Right lobe of liver (tissue), 6 donors: ENCODE measurements at regions not wholly inside any gene's neighbourhood (a gene's known extent, or its start where the extent isn't known, plus 50 kb on each side); places are given as distances from the start of the nearest gene placed in this dataset.

Experiments used
- ATAC-seq, 4 donors: fragments of 200-7000 bp; cut with Tn5 transposase; one replicate each; pipeline ENCODE4 v1.9.1; 2020; ENCODE audit warnings: mild to moderate bottlenecking in 4 of 4, moderate library complexity in 4 of 4
- DNase-seq, 3 donors: peaks; one replicate each; pipeline ENCODE4 v3.0.0-alpha.2; 2020
- H3K27ac ChIP-seq, 3 donors: fragments of 200-600 bp; one replicate each; pipeline ENCODE4 v1.8.0; 2022
- H3K27me3 ChIP-seq, 2 donors: fragments of 200-600 bp; one replicate each; pipeline ENCODE4 v1.8.0; 2022
- H3K36me3 ChIP-seq, 4 donors: fragments of 200-600 bp; sonication (generic) in 1 of 4; one replicate each; pipeline versions ENCODE4 v1.5.1 to v1.8.0; 2017 to 2022; ENCODE audit warnings: control low read depth in 1 of 4
- H3K4me1 ChIP-seq, 4 donors: fragments of 200-600 bp; sonication (generic) in 1 of 4; one replicate each; pipeline versions ENCODE4 v1.5.1 to v1.8.0; 2017 to 2022; ENCODE audit warnings: control low read depth in 1 of 4
- H3K4me3 ChIP-seq, 3 donors: fragments of 200-600 bp; one replicate each; pipeline ENCODE4 v1.8.0; 2022
- H3K9me3 ChIP-seq, 4 donors: fragments of 200-600 bp; sonication (generic) in 1 of 4; one replicate each; pipeline versions ENCODE4 v1.5.1 to v1.8.0; 2017 to 2022; ENCODE audit warnings: control low read depth in 1 of 4
- CTCF ChIP-seq, 4 donors: fragments of 200-600 bp in 3 of 4; fragments of 450-650 bp in 1 of 4; IDR thresholded peaks; one replicate each; pipeline versions ENCODE4 v1.5.1 to v1.8.0; 2016 to 2022; ENCODE audit warnings: antibody characterized with exemption in 4 of 4, mild to moderate bottlenecking in 2 of 4
- POLR2A ChIP-seq: fragments of 450-650 bp; IDR thresholded peaks from one replicate; pipeline ENCODE4 v1.6.1; 2017; ENCODE audit warnings: antibody characterized with exemption, mild to moderate bottlenecking
- WGBS: methylation state at CpG from one replicate; pipeline ENCODE4 v1.1.6; 2018; ENCODE audit warnings: low coverage, low lambda C conversion rate; ENCODE audit not compliant: insufficient coverage; ENCODE audit errors: missing lambda C conversion rate; 5-methylcytosine and 5-hydroxymethylcytosine counted together
- intact Hi-C, 2 donors: fragments of 100-400 bp; cut with DNase I; formaldehyde crosslinking; loops; one replicate each; pipeline versions ENCODE4 v1.11.2 to v1.14.1; 2022
- donor health status: DM: no; HTN: yes; CAD: no.
- donor health status: DM: no; HTN: no; CAD: no.
- donor health status: DM: no; HTN: no; CAD: no.
- donor health status: DM: no; HTN: yes; CAD: no.
- donor health status: DM: no; HTN: yes; CAD: no.

DNA sequence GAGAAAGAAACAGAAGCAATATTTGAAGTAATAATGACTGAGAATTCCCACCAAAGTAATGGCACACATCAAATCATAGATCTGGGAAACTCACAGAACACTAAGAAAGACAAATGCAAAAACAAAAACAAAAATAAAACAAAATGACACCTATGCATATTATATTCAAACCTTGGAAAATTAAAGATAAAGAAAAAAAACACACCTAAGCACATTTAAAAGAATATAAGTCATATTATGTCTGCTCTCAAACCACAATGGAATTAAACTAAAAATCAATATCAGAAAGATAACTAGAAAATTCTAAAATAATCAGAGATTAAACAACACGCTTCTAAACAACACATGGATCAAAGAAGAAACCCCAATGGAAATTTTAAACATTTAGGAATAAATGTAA, 59.7 kb upstream of the GALNT5 start:
- 54% methylated on average over 1 of the region's 1 CpG for WGBS
- H3K36me3 ChIP-seq, result no peaks in the 10 kb centered on the region
- no peaks in the 10 kb centered on the region for H3K27me3 ChIP-seq
- H3K4me1 ChIP-seq, result no peaks in the 10 kb centered on the region
- H3K4me3 ChIP-seq, result no peak overlapping the region
- no peaks in the 10 kb centered on the region for H3K9me3 ChIP-seq
- TF ChIP-seq POLR2A (no peak), CTCF (IDR thresholded peaks at IDR 0.05) (no peak)
- ATAC-seq (no peak), DNase-seq (no peak)
- no peak overlapping the region for H3K27ac ChIP-seq
- intact Hi-C loops, result loop anchor here in 1 of 2 donors (10.0 kb wide), 1 partner anchor 1823 kb away; no protein-coding TSS in a partner anchor

- ATAC-seq (no peak), DNase-seq (no peak)
- H3K4me3 ChIP-seq, result no peak overlapping the region
- H3K36me3 ChIP-seq, result no peaks in the 10 kb centered on the region
- no peaks in the 10 kb centered on the region for H3K4me1 ChIP-seq
- no peak for TF ChIP-seq CTCF (IDR thresholded peaks at IDR 0.05)
- TF ChIP-seq POLR2A, result no peak
- intact Hi-C loops, result no loop called here
- H3K27me3 ChIP-seq, result no peaks in the 10 kb centered on the region
- H3K9me3 ChIP-seq, result no peaks in the 10 kb centered on the region
- H3K27ac ChIP-seq, result no peak overlapping the region
- 74% methylated on average over 4 of the region's 4 CpGs for WGBS
Observed at GRCh38 chr2:157203651-157204050, 53.9 kb upstream of the GALNT5 start.

DNA sequence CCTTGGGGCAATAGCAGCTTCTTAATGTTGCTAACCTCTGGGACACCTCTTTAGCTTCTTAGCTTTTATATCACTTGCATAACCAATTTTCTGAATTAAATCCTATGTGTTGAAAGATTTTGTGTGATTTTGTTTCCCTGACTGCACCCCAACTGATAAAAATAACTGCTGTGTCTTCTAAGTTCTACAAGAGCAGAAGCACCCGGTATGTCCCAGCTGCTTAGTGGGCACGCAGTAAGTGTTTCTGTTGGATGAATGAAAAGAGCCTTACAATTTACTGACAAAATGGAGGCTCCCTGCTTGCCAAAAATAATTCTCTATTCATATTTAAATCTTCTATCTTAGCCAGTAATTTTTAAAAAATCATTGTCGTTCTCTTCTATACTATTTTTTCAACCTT, 53.1 kb upstream of the GALNT5 start:
- no peaks in the 10 kb centered on the region for H3K36me3 ChIP-seq
- H3K27me3 ChIP-seq, result no peaks in the 10 kb centered on the region
- no peak overlapping the region for H3K4me3 ChIP-seq
- no peaks in the 10 kb centered on the region for H3K4me1 ChIP-seq
- intact Hi-C loops, result no loop called here
- H3K9me3 ChIP-seq, result no peaks in the 10 kb centered on the region
- no peak overlapping the region for H3K27ac ChIP-seq
- no peak for ATAC-seq
- WGBS, result 70% methylated on average over 3 of the region's 3 CpGs
- TF ChIP-seq POLR2A (no peak), CTCF (IDR thresholded peaks at IDR 0.05) (no peak)
- DNase-seq, result no peak

GRCh38 chr2:157206916-157207315, 50.6 kb upstream of the GALNT5 start:
- WGBS, result 40% methylated on average over 3 of the region's 3 CpGs
- no peak for ATAC-seq
- intact Hi-C loops, result no loop called here
- Histone ChIP-seq H3K27me3 (no peaks in the 10 kb centered on the region), H3K4me1 (no peaks in the 10 kb centered on the region), H3K4me3 (no peak overlapping the region), H3K36me3 (no peaks in the 10 kb centered on the region), H3K9me3 (no peaks in the 10 kb centered on the region), H3K27ac (no peak overlapping the region)
- no peak for DNase-seq
- TF ChIP-seq CTCF (IDR thresholded peaks at IDR 0.05) (no peak), POLR2A (no peak)
